Adrenal gland (tissue), 9 donors: ENCODE measurements at regions not wholly inside any gene's neighbourhood (a gene's known extent, or its start where the extent isn't known, plus 50 kb on each side); places are given as distances from the start of the nearest gene placed in this dataset.

Experiments used
- DNase-seq, 7 donors: peaks; one replicate each; pipeline ENCODE4 v3.0.0-alpha.2; 2019 to 2020
- H3K27ac ChIP-seq, 5 donors: fragments of 200-600 bp; sonication (generic) in 4 of 5; 1 replicate in 3 of 5; 2 replicates in 2 of 5; pipeline versions ENCODE4 v1.5.1 to v1.8.0; 2016 to 2020; ENCODE audit warnings: mild to moderate bottlenecking in 1 of 5
- H3K27me3 ChIP-seq: fragments of 200-600 bp; 2 replicates; pipeline ENCODE4 v1.8.0; 2021
- H3K36me3 ChIP-seq, 2 donors: fragments of 200-600 bp; replicated peaks in 1 of 2; 1 replicate in 1 of 2; 2 replicates in 1 of 2; pipeline versions ENCODE4 v1.5.1 to v1.8.0; 2018 to 2022
- H3K4me1 ChIP-seq, 2 donors: fragments of 200-600 bp; replicated peaks in 1 of 2; 1 replicate in 1 of 2; 2 replicates in 1 of 2; pipeline versions ENCODE4 v1.5.1 to v1.8.0; 2018 to 2021
- H3K4me3 ChIP-seq, 4 donors: fragments of 200-600 bp; sonication (generic) in 3 of 4; one replicate each; pipeline ENCODE4 v1.5.1; 2016 to 2018
- H3K9me3 ChIP-seq, 3 donors: fragments of 200-600 bp; sonication (generic) in 1 of 3; replicated peaks in 1 of 3; 1 replicate in 2 of 3; 2 replicates in 1 of 3; pipeline versions ENCODE4 v1.5.1 to v1.8.0; 2016 to 2021
- CTCF ChIP-seq, 6 experiments: fragments of 450-650 bp in 4 of 6; fragments of 200-600 bp in 2 of 6; sonication (generic) in 1 of 6; IDR thresholded peaks; 1 replicate in 5 of 6; 2 replicates in 1 of 6; pipeline versions ENCODE4 v1.5.1 to v1.8.0; 2016 to 2021; ENCODE audit warnings: antibody characterized with exemption in 6 of 6, mild to moderate bottlenecking in 2 of 6, moderate library complexity in 1 of 6
- POLR2A ChIP-seq, 2 donors: fragments of 450-650 bp; IDR thresholded peaks; one replicate each; pipeline ENCODE4 v1.6.1; 2017; ENCODE audit warnings: antibody characterized with exemption in 2 of 2, mild to moderate bottlenecking in 2 of 2, moderate library complexity in 1 of 2
- WGBS, 4 donors: extraction: QIAGEN DNeasy Blood & Tissue Kit in 2 of 4; methylation state at CpG; one replicate each; pipeline versions ENCODE4 v1.1.5 to v1.1.7; 2013 to 2017; 5-methylcytosine and 5-hydroxymethylcytosine counted together
- intact Hi-C, 2 donors: fragments of 100-400 bp; cut with DNase I; formaldehyde crosslinking; loops; one replicate each; pipeline versions ENCODE4 v1.14.1 to v1.15.0; 2022 to 2023
- donor health status: healthy with polysubstance abuse.
- donor health status: Bipolar disorder and iron deficiency.
- donor health status: DM: yes; HTN: yes; CAD: no.
- donor health status: DM: no; HTN: no; CAD: no.
- donor health status: DM: no; HTN: no; CAD: no.

- Histone ChIP-seq H3K36me3 (no peaks in the 10 kb centered on the region), H3K4me3 (no peak overlapping the region), H3K27ac (no peak overlapping the region), H3K4me1 (no peaks in the 10 kb centered on the region), H3K27me3 (no peaks in the 10 kb centered on the region), H3K9me3 (peaks cover 0 to 4% (median 0%) of the 10 kb centered on the region in 3 donors)
- no peak for DNase-seq
- 63 to 74% (median 68%) methylated on average over 3 of the region's 3 CpGs for WGBS, 4 donors
- intact Hi-C loops = no loop called here
- TF ChIP-seq CTCF (IDR thresholded peaks at IDR 0.05) (no peak), POLR2A (IDR thresholded peaks at IDR 0.05) (no peak)
These were observed 454.5 kb upstream of the SEMA3D start for GRCh38 chr7:85641331-85641730.

- Histone ChIP-seq H3K9me3 (no peaks in the 10 kb centered on the region), H3K4me3 (no peak overlapping the region), H3K27me3 (no peaks in the 10 kb centered on the region), H3K4me1 (no peaks in the 10 kb centered on the region), H3K27ac (no peak overlapping the region), H3K36me3 (no peaks in the 10 kb centered on the region)
- no peak for DNase-seq
- 79 to 85% (median 81%) methylated on average over 1 of the region's 1 CpG for WGBS, 4 donors
- intact Hi-C loops = no loop called here
- TF ChIP-seq POLR2A (IDR thresholded peaks at IDR 0.05) = no peak
- TF ChIP-seq CTCF (IDR thresholded peaks at IDR 0.05) = no peak
These were observed 451.5 kb upstream of the SEMA3D start for GRCh38 chr7:85638394-85638793.

- TF ChIP-seq POLR2A (IDR thresholded peaks at IDR 0.05) (no peak), CTCF (IDR thresholded peaks at IDR 0.05) (no peak)
- intact Hi-C loops = no loop called here
- H3K36me3 ChIP-seq = no peaks in the 10 kb centered on the region
- H3K9me3 ChIP-seq = peaks cover 0 to 3% (median 0%) of the 10 kb centered on the region in 3 donors
- no peaks in the 10 kb centered on the region for H3K27me3 ChIP-seq
- H3K27ac ChIP-seq = no peak overlapping the region
- no peak for DNase-seq
- no peaks in the 10 kb centered on the region for H3K4me1 ChIP-seq
- H3K4me3 ChIP-seq = no peak overlapping the region
- WGBS, 4 donors = 79 to 85% (median 80%) methylated on average over 2 of the region's 2 CpGs
These were observed 448.1 kb upstream of the SEMA3D start for GRCh38 chr7:85634951-85635350.

- Histone ChIP-seq H3K4me1 (no peaks in the 10 kb centered on the region), H3K27me3 (no peaks in the 10 kb centered on the region), H3K36me3 (no peaks in the 10 kb centered on the region), H3K27ac (no peak overlapping the region), H3K9me3 (peaks cover 0 to 3% (median 0%) of the 10 kb centered on the region in 3 donors), H3K4me3 (no peak overlapping the region)
- no peak for TF ChIP-seq POLR2A (IDR thresholded peaks at IDR 0.05)
- intact Hi-C loops = no loop called here
- WGBS, 4 donors = 57 to 74% (median 69%) methylated on average over 1 of the region's 1 CpG
- DNase-seq = no peak
These were observed 444.2 kb upstream of the SEMA3D start for GRCh38 chr7:85630904-85631600.
